ENCODE measurements at regions not wholly inside any gene's neighbourhood (a gene's known extent, or its start where the extent isn't known, plus 50 kb on each side); places are given as distances from the start of the nearest gene placed in this dataset.

DNA sequence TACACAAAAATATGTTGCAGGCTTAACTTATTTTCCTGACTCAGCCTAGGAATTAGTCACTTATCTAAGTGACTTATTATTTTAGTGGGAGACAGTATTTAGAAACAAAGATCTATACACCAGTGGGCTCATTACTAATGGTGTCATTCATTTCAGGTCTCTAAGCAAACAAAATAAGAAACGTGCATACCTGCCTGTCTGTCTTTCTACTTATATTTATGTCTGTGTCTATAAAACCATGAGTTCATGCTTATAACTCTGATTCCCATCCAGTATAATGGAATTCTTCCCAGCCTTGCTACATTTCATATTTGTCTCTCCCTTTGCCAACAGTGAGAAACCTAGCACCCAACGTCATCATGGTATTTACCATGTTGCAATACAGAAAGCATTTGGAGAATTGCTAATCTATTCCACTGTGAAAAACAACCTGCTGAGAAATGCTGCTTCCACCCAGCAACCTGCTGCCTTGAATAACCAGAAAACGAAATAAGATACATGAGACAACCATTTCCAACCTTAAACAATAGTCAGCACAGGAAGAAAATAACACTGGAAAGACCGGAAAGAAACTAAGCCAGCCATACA lies 501.0 kb downstream of the GLRX3 start:
- FAIRE-seq = no peak

DNA sequence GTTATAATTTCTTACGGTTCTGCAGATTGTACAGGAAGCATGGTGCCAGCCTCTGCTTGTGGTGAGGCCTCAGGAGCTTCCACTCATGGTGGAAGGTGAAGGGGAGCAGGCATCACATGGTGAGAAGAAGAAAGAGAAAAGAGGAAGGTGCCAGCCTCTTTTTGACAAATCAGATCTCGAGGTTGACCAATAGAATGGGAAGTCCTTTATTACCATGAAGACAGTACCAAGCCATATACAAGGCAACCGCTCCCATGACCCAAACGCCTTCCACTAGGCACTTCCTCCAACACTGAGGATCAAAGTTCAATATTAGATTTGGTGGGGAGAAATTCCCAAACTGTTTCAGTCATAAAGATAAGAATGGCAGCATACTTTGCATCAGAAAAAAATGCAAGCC lies 502.8 kb downstream of the GLRX3 start:
- FAIRE-seq = no peak

- FAIRE-seq = no peak
Measured at GRCh38 chr10:130642926-130643325, 506.7 kb downstream of the GLRX3 start.

DNA sequence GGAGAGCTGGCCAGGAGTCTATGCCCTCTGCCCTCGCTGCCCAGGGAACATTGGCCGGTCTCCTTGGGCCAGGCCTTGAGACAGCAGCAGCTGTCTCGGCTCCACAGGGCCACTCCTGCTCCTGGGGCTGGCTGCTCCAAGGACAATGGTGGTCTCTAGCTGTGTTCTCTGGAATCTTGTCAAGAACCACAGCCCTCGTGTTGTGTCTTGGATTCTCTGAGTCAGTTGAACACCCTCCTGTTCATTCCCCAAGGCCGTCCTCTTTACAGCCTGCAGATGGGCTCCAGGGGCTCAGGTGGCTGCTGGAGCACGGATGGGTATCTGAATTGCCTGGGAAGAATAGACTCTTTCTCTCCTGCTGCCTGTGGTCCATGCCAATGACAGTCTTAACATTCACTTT lies 511.1 kb downstream of the GLRX3 start:
- FAIRE-seq = no peak

DNA sequence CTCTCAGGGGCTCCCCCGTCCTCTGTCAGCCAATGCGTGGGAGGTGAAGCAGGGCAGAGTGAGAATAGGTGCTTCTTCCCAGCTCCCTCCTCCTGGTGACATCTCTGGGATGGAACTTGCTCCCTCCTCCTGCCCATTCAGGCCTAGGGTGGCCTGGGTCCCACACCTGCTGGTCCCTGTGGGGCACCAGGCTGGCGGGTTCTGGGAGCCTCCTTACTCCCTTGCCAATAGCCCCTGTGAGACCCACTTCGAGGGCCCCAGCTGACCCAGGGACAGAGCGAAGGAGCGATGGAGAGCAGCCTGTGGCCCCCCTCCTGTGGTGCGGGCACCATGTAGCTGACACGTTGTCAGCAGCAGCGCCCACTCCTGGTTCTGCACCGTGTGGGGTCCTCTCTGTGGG lies 512.6 kb downstream of the GLRX3 start:
- no peak for FAIRE-seq

- FAIRE-seq = no peak
Measured at GRCh38 chr10:130652544-130652943, 516.4 kb downstream of the GLRX3 start.

DNA sequence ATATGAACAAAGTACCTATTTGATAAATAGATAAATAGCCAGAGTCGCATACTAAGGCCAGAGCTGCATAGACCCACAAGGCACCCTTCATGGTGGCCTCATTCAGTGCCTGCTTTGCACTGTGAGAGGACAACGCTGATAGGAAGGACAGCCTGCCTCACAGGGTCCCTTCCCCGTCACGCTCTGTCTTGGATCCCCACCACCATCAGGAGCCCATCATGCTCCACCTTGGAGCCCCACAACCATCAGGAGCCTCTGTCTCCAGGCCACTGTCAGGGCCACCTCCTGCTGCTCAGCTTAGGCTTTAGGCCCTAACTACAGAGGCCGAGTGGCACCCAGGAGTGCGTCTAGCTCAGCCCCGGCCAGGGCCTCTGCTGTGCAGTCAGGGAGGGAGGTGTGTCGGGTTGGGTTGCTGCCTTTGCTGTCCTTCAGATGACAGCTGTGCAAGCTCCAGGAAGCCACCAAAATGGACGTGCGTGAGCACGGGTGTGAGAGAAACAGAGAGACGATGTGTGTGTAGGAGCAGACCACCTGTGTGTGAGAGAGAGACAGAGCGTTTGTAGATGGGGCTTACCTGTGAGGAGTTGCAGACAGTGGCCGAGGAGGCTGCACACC lies 516.9 kb downstream of the GLRX3 start:
- FAIRE-seq = no peak

DNA sequence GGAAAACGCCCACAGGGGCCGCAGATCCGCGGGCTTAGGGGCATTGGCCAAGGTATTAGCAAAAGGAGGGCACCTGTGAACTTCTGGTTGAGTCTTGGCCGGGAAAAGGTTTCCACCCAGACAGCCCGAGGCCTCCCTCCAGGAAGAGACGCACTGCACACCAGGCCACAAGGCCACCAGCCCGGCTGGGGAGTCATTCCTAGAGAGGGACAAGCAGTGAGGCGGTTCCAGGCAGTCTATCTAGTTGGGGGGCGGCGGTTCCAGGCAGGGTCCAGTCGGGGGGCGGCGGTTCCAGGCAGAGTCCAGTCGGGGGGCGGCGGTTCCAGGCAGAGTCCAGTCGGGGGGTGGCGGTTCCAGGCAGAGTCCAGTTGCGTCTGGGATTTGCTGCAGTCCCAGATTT lies 518.5 kb downstream of the GLRX3 start:
- no peak for FAIRE-seq

GRCh38 chr10:130655313-130656186 lies 519.4 kb downstream of the GLRX3 start:
- no peak for FAIRE-seq

GRCh38 chr10:130656187-130656575 lies 520.0 kb downstream of the GLRX3 start:
- no peak for FAIRE-seq

- no peak for FAIRE-seq
Measured at GRCh38 chr10:130656582-130657133, 520.5 kb downstream of the GLRX3 start.

DNA sequence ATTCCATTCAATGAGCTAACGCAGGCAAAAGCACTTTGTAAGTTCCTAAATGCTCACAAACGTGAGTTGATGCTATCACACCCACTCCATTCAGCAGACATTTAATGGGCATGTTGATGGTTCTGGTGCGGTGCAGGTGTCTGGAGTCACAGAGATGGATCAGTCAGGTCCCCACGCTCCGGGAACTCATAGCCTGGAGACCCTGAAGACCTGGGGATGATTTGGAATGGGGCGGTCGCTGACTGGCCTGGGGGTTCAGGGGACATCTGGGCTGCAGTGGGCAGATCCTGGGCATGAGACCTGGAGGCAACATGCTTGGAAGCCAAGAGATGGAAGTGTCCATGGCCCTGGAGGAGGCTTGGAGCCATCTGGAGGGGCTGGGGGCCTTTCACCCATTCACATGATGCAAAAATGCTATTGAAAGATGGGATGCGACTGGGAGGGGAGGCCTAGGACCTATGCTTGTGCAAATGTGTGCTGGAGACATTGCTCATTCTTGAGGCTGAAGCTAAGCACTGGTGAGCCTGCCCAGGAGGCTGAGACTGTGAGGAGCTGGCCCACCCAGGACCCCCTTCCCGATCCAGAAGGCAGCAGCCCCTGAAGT lies 522.6 kb downstream of the GLRX3 start:
- no peak for FAIRE-seq

- FAIRE-seq = no peak
Measured at GRCh38 chr10:130659528-130659927, 523.3 kb downstream of the GLRX3 start.

DNA sequence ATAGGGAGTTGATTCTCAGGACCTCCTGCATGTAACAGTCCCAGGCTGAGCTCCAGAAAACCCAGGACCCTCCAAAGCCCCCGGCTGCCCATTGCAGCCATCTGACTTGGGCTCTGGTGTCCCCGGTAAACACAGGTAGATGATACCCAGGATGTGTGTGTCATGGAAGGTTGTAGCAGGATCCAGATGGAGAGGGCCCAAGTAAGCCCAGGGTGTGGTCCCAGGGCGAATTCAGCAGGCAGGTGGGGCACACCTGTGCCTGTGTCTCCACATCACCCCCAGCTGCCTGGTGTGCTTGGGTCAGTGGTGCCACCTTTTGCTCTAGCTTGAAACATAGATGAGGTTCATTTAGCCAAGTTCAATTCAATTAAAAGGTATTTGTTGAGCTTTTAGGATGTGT lies 524.1 kb downstream of the GLRX3 start:
- FAIRE-seq = no peak

DNA sequence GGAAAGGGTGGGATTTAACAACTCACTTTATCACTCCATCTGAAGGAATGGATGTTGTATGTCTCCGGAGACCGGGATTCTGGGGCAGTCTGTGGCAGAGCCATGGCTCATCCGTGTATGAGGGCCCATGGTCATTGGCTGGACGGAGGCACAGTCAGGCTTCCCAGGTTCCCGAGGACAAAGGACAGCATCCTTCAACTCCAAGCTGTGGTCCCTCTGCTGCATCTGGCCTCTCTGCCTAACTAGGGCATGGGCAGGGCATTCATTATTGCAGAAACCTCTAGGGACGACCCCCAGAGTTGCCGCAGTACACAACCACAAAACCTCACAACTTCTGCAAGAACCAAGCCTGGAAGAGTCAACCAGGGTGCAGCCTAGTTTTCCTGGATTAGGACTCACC lies 525.2 kb downstream of the GLRX3 start:
- FAIRE-seq = no peak

DNA sequence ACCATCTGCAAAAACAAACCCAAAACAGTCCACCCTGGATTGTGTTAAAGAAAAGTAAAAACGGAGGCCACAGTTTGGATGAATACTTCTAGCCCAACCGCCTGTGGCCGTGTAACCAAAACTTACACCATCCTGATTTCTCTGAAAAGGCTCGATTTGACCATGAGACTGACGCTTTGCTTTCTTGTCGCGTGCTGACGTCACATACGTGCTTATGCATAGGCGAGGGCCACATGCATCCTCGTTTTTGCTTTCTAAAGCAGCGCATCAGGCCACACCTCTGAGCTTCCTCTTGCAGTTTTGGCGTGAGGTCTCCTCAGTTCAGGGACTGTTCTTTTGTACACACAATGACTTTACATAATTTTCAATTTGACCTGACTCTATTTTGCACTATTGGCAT lies 526.6 kb downstream of the GLRX3 start:
- no peak for FAIRE-seq

DNA sequence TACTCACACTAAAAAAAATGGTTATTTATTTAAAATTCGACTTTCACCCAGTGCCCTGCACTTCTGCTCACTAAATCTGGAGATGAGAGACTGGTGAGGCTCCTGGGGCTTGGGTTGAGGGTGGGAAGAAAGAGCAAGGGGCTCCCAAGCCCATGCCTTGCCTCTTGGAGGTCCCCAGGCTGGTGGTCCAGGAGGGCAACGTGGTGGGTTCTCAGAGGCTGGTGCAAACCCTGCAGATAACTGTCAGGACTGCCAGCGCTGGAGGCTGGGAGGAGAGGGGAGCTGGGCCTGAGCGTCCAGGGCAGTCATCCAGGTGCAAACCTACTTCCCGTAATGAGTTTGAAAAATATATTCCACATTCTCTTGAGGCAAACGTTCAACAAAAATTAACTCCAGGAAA lies 528.3 kb downstream of the GLRX3 start:
- FAIRE-seq = no peak

- FAIRE-seq = no peak
Measured at GRCh38 chr10:130666215-130666614, 530.0 kb downstream of the GLRX3 start.

DNA sequence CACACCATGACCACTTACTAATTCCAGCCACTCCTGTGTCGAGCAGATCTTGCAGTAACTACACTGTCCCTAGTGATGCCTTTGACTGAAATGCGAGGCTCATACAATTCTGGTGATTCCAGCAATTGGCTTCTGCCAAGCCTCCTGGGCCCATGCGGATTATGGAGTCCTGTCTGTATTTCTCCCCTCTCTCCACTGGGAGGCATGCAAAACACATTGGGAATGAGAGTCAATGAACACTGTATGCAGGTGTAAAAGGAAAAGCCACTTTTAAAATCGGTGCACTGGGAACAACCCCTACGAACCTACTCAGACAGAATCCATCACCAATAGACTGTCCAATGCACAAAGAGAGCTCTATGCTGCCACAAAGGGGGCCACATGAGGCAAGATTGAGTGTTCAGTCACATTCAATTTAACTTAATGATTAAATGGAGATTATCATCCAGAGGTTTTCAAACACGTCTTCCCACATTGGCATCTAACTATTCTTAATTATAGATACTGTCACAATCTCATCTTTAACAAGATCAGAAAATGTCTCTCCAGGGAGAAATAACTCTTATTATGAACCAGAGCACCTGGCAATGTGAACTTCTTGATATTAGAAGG lies 550.6 kb downstream of the GLRX3 start:
- FAIRE-seq = no peak

- FAIRE-seq = no peak
Measured at GRCh38 chr10:130687566-130687965, 551.4 kb downstream of the GLRX3 start.

DNA sequence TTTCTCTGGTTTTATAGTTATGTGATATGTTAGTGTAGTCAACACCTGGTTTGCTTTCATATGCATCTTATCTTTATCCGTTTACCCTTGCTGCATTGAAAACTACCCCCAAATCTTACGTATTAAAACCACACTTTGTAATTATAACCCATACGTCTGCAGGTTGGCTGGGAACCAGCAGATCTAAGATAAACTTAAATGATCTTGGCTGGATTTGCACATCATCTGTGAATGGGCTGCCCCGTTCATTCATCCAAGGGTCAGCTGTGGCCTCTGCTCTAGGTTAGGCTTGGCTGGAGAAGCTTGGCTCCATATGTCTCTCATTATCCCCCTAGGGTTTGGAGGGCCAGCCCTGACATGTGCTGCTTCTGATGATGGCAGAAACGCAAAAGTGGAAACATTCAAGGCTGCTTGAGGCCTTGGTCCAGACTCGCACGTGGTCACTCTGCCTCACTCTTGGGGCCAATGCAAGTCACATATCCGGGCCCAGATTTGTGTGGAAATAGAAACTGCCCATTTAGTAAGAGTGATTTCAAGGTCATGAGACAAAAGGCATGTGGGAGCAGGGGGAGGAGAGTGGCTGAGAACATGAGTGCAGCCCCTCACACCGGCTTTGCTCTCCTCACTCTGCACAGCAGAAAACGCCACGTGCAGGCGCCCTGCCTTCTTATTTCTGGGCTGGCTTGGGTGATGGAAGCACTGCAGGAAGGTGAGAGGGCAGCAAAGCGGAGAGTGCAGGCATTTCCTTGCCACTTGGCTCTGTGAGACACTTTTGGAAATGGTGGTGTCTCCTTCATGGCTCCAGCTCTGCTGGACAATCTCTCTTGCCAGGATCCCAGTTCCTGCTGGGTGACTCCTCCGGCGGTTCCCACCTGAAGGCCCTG lies 553.8 kb downstream of the GLRX3 start:
- no peak for FAIRE-seq

DNA sequence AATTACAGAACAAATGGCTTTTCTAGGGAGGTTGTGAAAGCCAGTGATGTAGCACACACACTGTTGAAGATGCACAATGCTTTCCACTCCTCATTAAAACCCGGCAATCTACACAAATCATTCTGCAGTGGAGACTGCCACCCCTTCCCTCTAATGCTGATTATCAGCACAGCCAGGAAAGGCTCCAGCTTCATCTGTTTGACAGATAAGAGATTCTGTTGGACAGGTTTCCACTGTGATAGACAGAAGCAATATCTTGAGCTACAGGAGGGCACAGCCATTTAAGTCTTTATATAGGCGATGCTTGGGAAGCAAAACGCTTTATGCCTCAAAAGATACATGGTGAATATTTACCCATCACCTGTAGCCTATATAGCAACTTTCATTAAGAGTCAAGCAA lies 555.6 kb downstream of the GLRX3 start:
- FAIRE-seq = no peak

Data from A204.1 (cell line).